ENCODE measurements at regions not wholly inside any gene's neighbourhood (a gene's known extent, or its start where the extent isn't known, plus 50 kb on each side); places are given as distances from the start of the nearest gene placed in this dataset.

GRCh38 chr14:55986069-55986468, 132.1 kb upstream of the PELI2 start (continued):
- TF ChIP-seq ZNF462 (CRISPR knock-in tag; IDR thresholded peaks at IDR 0.05) (no peak), JUNB (IDR thresholded peaks at IDR 0.05; ENCODE audit: unreplicated experiment) (no peak), NANOG (IDR thresholded peaks at IDR 0.05; ENCODE audit: borderline replicate concordance) (no peak), ZNF331 (CRISPR knock-in tag; IDR thresholded peaks at IDR 0.05; ENCODE audit: low read depth) (no peak), REST (IDR thresholded peaks at IDR 0.05; ENCODE audit: unreplicated experiment) (no peak), POLR2AphosphoS5 (IDR thresholded peaks at IDR 0.05; ENCODE audit: low read depth) (no peak), STAT1 (IDR thresholded peaks at IDR 0.05; ENCODE audit: unreplicated experiment) (no peak), EZH2phosphoT487 (IDR thresholded peaks at IDR 0.05; ENCODE audit: unreplicated experiment) (no peak), CREB1 (CRISPR knock-in tag; IDR thresholded peaks at IDR 0.05; ENCODE audit: low read depth) (no peak)

All from GM23338 (cell line).